AG10803 (cell line): ENCODE measurements at regions not wholly inside any gene's neighbourhood (a gene's known extent, or its start where the extent isn't known, plus 50 kb on each side); places are given as distances from the start of the nearest gene placed in this dataset.

ENCODE experiments used
- DNase-seq: peaks from one replicate; pipeline ENCODE4 v3.0.0; 2010; ENCODE audit warnings: low read depth
- H3K4me3 ChIP-seq: 2 replicates; pipeline ENCODE4 v1.5.1; 2011; ENCODE audit warnings: mild to moderate bottlenecking, low read length, control low read depth
- TF ChIP-seq, protein P1 (sequence below): conservative IDR thresholded peaks from 2 replicates; pipeline ENCODE4 v1.5.1; 2011; ENCODE audit warnings: mild to moderate bottlenecking, low read length, control low read depth, inconsistent platforms

DNA sequence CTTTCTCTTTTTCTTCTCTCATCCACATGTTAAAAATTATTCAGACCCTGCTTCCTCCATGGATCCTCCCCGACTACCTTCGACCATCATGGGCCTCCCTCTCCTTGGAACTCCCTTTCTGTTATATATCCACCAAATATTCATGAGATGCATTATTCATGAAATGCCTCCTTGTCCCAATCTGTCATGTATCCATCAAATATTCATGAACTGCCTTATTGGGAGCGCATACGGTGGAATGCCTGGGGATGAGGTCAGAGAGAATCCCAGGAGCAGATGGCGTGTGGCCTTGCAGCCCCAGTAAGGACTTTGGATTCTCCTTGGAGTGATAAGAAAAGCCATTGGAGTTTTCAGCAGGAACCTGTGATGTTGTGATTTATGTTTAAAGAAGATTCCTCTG lies 97.0 kb downstream of the NRN1 start:
- TF ChIP-seq, protein P1, sequence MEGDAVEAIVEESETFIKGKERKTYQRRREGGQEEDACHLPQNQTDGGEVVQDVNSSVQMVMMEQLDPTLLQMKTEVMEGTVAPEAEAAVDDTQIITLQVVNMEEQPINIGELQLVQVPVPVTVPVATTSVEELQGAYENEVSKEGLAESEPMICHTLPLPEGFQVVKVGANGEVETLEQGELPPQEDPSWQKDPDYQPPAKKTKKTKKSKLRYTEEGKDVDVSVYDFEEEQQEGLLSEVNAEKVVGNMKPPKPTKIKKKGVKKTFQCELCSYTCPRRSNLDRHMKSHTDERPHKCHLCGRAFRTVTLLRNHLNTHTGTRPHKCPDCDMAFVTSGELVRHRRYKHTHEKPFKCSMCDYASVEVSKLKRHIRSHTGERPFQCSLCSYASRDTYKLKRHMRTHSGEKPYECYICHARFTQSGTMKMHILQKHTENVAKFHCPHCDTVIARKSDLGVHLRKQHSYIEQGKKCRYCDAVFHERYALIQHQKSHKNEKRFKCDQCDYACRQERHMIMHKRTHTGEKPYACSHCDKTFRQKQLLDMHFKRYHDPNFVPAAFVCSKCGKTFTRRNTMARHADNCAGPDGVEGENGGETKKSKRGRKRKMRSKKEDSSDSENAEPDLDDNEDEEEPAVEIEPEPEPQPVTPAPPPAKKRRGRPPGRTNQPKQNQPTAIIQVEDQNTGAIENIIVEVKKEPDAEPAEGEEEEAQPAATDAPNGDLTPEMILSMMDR = no peak
- no peak for DNase-seq
- no peak overlapping the region for H3K4me3 ChIP-seq

DNA sequence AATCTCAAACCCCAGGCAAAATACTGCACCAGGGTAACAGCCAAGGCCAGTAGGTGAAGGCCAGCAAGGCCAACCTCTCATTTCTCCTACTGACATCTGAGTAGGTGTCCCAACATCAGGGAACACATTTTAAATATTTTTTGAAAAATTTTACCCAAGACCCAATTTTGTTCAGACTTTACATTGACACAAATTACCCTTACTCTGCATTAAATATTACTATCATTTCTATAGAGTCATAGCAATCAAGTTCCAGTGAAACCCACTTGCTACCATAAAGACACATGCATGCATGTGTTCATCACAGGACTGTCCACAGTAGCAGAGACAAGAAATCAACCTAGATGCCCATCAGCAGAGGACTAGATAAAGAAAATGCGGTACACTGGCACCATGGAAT lies 99.9 kb downstream of the NRN1 start:
- no peak overlapping the region for H3K4me3 ChIP-seq
- TF ChIP-seq, protein P1 = no peak

DNA sequence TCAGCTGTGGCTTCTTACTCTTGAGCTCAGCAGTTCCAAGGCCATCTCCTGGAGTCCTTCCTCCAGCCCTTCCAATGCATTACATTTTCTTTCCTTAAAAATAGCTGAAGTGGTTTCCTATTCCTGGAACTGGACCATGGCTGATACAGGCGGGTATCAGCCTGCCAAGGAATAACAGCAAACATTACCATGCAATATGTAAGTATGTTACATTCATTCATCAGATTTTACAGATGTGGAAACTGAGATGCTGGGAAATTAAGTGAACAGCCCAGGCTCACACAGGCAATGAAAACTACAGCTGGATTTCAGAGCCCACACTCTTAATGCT lies 100.4 kb downstream of the NRN1 start:
- H3K4me3 ChIP-seq = no peak overlapping the region
- TF ChIP-seq, protein P1 = no peak
- DNase-seq = peak; percentile 26

More for the DNA sequence above, 99.9 kb downstream of the NRN1 start:
- no peak for DNase-seq

DNA sequence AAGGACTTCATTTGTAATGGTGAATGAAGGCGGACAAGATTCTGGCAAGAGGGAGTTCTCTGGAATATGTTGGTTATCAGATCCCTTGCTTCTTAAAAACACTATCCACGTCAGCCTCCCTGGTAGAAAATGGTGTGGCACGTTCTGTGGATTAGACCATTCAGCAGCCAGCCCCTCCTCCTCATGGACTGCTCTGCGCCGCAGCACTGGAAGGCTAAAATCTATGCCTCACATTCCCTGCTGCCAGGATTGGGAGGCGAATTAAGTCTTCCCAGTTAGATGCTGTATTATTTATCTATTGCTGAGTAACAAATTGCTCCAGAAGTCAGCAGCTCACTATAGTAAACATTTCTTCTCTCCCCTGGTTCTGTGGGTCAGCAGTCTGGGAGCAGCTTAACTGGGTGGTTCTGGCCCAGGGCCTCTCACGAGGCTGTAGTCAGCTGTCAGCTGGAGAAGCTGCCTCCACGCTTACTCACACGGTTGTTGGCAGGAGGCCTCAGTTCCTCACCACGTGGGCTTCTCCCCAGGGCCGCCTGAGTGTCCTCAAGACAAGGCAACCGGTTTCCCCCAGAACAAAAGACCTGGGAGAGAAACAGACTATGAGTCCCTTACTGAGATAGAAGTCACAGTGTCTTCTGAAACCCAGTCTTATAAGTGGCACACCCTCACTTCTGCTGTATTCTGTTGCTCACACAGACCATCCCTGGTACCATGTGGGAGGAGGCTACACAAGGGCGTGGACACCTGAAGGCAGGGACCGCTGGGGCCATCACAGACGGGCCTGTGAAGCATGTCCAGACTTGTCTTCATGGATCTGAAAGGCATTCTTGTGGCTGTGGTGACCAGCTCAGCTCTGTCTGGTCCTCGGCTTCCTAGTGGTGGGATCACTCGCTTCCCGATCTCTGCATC lies 101.0 kb downstream of the NRN1 start:
- TF ChIP-seq, protein P1 = no peak
- DNase-seq = peak; percentile 98
- no peak overlapping the region for H3K4me3 ChIP-seq

DNA sequence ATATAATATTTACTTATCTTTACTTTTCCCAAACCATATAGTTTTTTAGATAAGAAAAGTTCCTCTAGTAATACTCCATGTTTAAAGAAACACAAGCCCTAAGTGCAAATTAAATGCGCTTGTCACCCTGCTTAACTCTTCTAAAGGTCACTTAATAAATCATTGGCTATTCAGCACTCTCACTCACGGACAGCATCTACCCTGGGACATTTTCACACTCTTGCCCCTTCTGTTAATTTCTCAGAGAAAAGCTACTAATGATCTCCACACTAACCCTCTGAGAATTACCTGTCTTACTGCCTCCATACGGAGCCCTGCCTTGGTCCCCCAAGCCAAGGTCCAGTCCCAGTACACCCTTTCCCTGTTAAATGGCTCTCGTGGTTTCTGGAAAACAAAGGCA lies 102.2 kb downstream of the NRN1 start:
- no peak for DNase-seq
- TF ChIP-seq, protein P1 = no peak
- H3K4me3 ChIP-seq = no peak overlapping the region

DNA sequence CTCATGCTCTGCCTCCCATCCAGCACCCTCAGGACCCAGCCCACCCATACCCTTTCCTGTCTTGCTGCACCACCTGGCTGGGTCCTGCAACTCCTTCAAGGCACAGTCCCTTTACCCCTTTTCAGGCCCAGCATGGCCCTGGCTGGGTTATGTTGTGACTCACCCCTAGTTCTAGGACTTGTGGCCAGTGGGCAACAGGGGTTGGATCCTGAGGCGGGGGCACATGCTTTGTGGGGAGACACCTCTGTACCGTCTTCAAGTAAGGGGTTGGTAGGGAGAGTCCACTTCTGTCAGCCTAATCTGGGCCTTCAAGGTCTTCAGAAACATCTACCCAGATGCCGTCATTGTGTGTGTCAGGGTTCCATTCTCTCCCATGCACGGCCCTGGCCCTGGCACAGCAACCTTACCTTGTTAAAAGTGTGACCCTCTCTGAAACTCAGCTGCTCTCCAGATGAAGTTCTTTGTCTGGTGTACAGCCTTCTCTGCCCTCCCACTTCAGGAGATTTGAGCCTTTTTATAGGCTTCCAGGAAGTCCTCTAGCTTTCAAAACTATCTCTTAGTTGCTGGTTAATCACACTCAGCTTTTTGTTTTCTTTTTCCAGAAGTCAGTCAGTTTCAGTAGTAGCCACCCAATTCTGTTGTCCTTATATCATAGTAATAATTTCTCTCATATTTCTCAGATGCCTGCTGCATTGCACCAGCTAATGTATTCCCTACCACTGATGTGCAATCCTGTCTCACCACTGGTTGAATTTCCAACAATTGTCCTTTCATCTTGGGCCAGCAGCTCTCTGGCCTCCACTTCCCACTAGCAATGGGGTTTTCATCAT lies 107.3 kb downstream of the NRN1 start:
- peak; percentile 61 for DNase-seq
- TF ChIP-seq, protein P1 = no peak
- no peak overlapping the region for H3K4me3 ChIP-seq
